Endothelial cell of umbilical vein (primary cell): ENCODE measurements at regions not wholly inside any gene's neighbourhood (a gene's known extent, or its start where the extent isn't known, plus 50 kb on each side); places are given as distances from the start of the nearest gene placed in this dataset.

Experiments used
- BruUV-seq: library from RNA; stranded (reverse); fragments of 400-500 nt; replicated peaks from 2 replicates; lab custom pipeline; 2021; lab: Mats Ljungman, UMichigan
- CTCF ChIA-PET: fragments of 300-600, 350-600 bp; sonication (Branson Sonifier 250); formaldehyde crosslinking; loops from one replicate; lab custom pipeline; 2021; ENCODE audit warnings: antibody characterized with exemption, inconsistent platforms; lab: Charles Lee
- POLR2A ChIA-PET: fragments of 300-600, 350-600 bp; sonication (Branson Sonifier 250); formaldehyde crosslinking; loops from one replicate; lab custom pipeline; 2021; ENCODE audit warnings: antibody characterized with exemption, inconsistent platforms; lab: Charles Lee
- DNase-seq: peaks from one replicate; pipeline ENCODE4 v3.0.0-alpha.2; 2011; ENCODE audit warnings: low read depth, low spot score
- FAIRE-seq: peaks from 2 replicates; lab custom pipeline; 2011; peaks lifted over from hg19 to GRCh38; lab: Jason Lieb, UNC
- H2AFZ ChIP-seq: 2 replicates; pipeline ENCODE4 v1.6.0; 2012; ENCODE audit warnings: low read depth, low read length, control low read depth, inconsistent platforms
- H3K27ac ChIP-seq: 2 replicates; pipeline ENCODE4 v1.5.1; 2011; ENCODE audit warnings: low read depth, mild to moderate bottlenecking, control low read depth, low read length, moderate library complexity; ENCODE audit not compliant: insufficient read depth
- H3K27me3 ChIP-seq, 2 experiments: 2 replicates each; pipeline versions ENCODE4 v1.6.0 to v1.6.1; 2011; ENCODE audit warnings: low read length in 2 of 2, mixed read lengths in 1 of 2; ENCODE audit not compliant: control insufficient read depth in 2 of 2, insufficient read depth in 2 of 2
- H3K36me3 ChIP-seq, 2 experiments: 2 replicates in 1 of 2; 3 replicates in 1 of 2; pipeline ENCODE4 v1.5.1; 2011; ENCODE audit warnings: low read length in 2 of 2, mild to moderate bottlenecking in 1 of 2, moderate library complexity in 1 of 2; ENCODE audit not compliant: control insufficient read depth in 2 of 2, insufficient read depth in 2 of 2; ENCODE audit errors: extremely low read depth in 1 of 2
- H3K4me1 ChIP-seq: 3 replicates; pipeline ENCODE4 v1.5.1; 2011; ENCODE audit warnings: mild to moderate bottlenecking, low read length; ENCODE audit not compliant: control insufficient read depth, insufficient read depth; ENCODE audit errors: extremely low read depth
- H3K4me2 ChIP-seq: 2 replicates; pipeline ENCODE4 v1.6.1; 2011; ENCODE audit warnings: low read length, control low read depth, mixed read lengths; ENCODE audit not compliant: insufficient read depth
- H3K4me3 ChIP-seq, 3 experiments: fragments of 200-600 bp in 1 of 3; sonication (generic), shearing (Covaris generic) in 1 of 3; replicated peaks in 1 of 3; 2 replicates each; pipeline ENCODE4 v1.5.1; 2011 to 2016; ENCODE audit warnings: control low read depth in 3 of 3, low read length in 3 of 3, mild to moderate bottlenecking in 2 of 3, inconsistent platforms in 1 of 3, low read depth in 1 of 3, moderate library complexity in 1 of 3; ENCODE audit not compliant: insufficient read depth in 1 of 3
- H3K79me2 ChIP-seq: 2 replicates; pipeline ENCODE4 v1.6.0; 2012; ENCODE audit warnings: low read length, inconsistent platforms; ENCODE audit not compliant: control insufficient read depth, insufficient read depth
- H3K9ac ChIP-seq: replicated peaks from 2 replicates; pipeline ENCODE3; 2011; ENCODE audit warnings: low read length, control low read depth; ENCODE audit not compliant: insufficient read depth; ENCODE audit errors: extremely low read depth
- H3K9me1 ChIP-seq: replicated peaks from 3 replicates; pipeline ENCODE4 v1.6.0; 2011; ENCODE audit warnings: mild to moderate bottlenecking, low read length; ENCODE audit not compliant: control insufficient read depth, insufficient read depth; ENCODE audit errors: extremely low read depth
- H3K9me3 ChIP-seq: replicated peaks from 2 replicates; pipeline ENCODE4 v1.5.1; 2012; ENCODE audit warnings: low read length, inconsistent platforms; ENCODE audit not compliant: control insufficient read depth, insufficient read depth
- H4K20me1 ChIP-seq: replicated peaks from 2 replicates; pipeline ENCODE3; 2011; ENCODE audit warnings: mild to moderate bottlenecking, low read length; ENCODE audit not compliant: control insufficient read depth, insufficient read depth; ENCODE audit errors: extremely low read depth
- CTCF ChIP-seq, 2 donors: IDR thresholded peaks; 1 replicate in 1 of 2; 2 replicates in 1 of 2; pipeline ENCODE4 v1.5.1; 2011; ENCODE audit warnings: low read length in 2 of 2, mild to moderate bottlenecking in 2 of 2, moderate library complexity in 2 of 2, control low read depth in 1 of 2, inconsistent platforms in 1 of 2, low read depth in 1 of 2; ENCODE audit not compliant: insufficient read depth in 1 of 2; ENCODE audit errors: extremely low read depth in 1 of 2
- EZH2 ChIP-seq: IDR thresholded peaks from 2 replicates; pipeline ENCODE4 v1.6.1; 2012; ENCODE audit warnings: borderline replicate concordance, low read depth, mild to moderate bottlenecking, moderate library complexity, low read length, inconsistent platforms; ENCODE audit not compliant: severe bottlenecking
- FOS ChIP-seq: IDR thresholded peaks from 2 replicates; pipeline ENCODE4 v1.6.1; 2011; ENCODE audit warnings: mild to moderate bottlenecking, low read length, moderate library complexity, borderline replicate concordance; ENCODE audit not compliant: insufficient read depth
- GATA2 ChIP-seq: IDR thresholded peaks from 2 replicates; pipeline ENCODE4 v1.7.0; 2011; ENCODE audit warnings: low read depth, mild to moderate bottlenecking, moderate library complexity, mixed read lengths, low read length; ENCODE audit not compliant: insufficient read length, insufficient read depth
- JUN ChIP-seq: IDR thresholded peaks from 2 replicates; pipeline ENCODE4 v1.6.1; 2011; ENCODE audit warnings: borderline replicate concordance, low read depth; ENCODE audit not compliant: insufficient read length, insufficient read depth
- MAX ChIP-seq: IDR thresholded peaks from 2 replicates; pipeline ENCODE4 v1.6.1; 2011; ENCODE audit not compliant: insufficient read depth, insufficient read length
- MYC ChIP-seq: IDR thresholded peaks from one replicate; pipeline ENCODE4 v1.6.1; 2011; ENCODE audit warnings: mild to moderate bottlenecking, low read depth, low read length
- POLR2A ChIP-seq: IDR thresholded peaks from 2 replicates; pipeline ENCODE4 v1.6.1; 2012; ENCODE audit warnings: low read depth, mild to moderate bottlenecking, control low read depth, low read length
- POLR2AphosphoS5 ChIP-seq: IDR thresholded peaks from 2 replicates; pipeline ENCODE4 v1.6.1; 2012; ENCODE audit warnings: low read depth, mild to moderate bottlenecking, control low read depth, low read length, moderate library complexity; ENCODE audit not compliant: insufficient read depth
- dilution Hi-C: fragments of 300-500 bp; cut with MboI; formaldehyde crosslinking; loops from one replicate; pipeline ENCODE4 v1.15.0; 2019; ENCODE audit warnings: low sequenced_read_pairs; ENCODE audit not compliant: extremely low pct_ligation_motif_present
- intact Hi-C: fragments of 100-400 bp; cut with micrococcal nuclease; formaldehyde crosslinking; loops from one replicate; pipeline ENCODE4 v1.10.0; 2022

GRCh38 chr2:22134421-22134820 lies 1010.7 kb downstream of the TDRD15 start:
- no peaks in the 10 kb centered on the region for H3K27me3 ChIP-seq
- H3K79me2 ChIP-seq = no peaks in the 10 kb centered on the region
- H2AFZ ChIP-seq = no peak overlapping the region
- no peak overlapping the region for H3K4me3 ChIP-seq
- H3K4me2 ChIP-seq = no peak overlapping the region
- TF ChIP-seq FOS (no peak), MAX (no peak), GATA2 (no peak), CTCF (IDR thresholded peaks at IDR 0.05; ENCODE audit: extremely low read depth in 1 of 2, insufficient read depth in 1 of 2, low read depth in 1 of 2, low read length in 2 of 2) (no peak), POLR2A (no peak), MYC (no peak), JUN (no peak), POLR2AphosphoS5 (no peak), EZH2 (no peak)
- dilution Hi-C loops (no loop called here), intact Hi-C loops (no loop called here)
- FAIRE-seq = no peak
- no peaks in the 10 kb centered on the region for H3K36me3 ChIP-seq
- no TSS peak for BruUV-seq
- DNase-seq = no peak
- POLR2A ChIA-PET = no interaction called here
- no peak overlapping the region for H3K27ac ChIP-seq
- no peaks in the 10 kb centered on the region for H3K4me1 ChIP-seq
- CTCF ChIA-PET = no interaction called here
- H3K9me3 ChIP-seq = no peaks in the 10 kb centered on the region
- no peaks in the 10 kb centered on the region for H3K9me1 ChIP-seq
- no peaks in the 10 kb centered on the region for H4K20me1 ChIP-seq
- H3K9ac ChIP-seq = no peak overlapping the region
